ENCODE measurements at regions not wholly inside any gene's neighbourhood (a gene's known extent, or its start where the extent isn't known, plus 50 kb on each side); places are given as distances from the start of the nearest gene placed in this dataset.

- no peak overlapping the region for H3K9ac ChIP-seq (replicated peaks; ENCODE audit: extremely low read depth, insufficient read depth, low read length)
- peaks cover 2% of the 10 kb centered on the region for H3K4me1 ChIP-seq (ENCODE audit: control insufficient read depth, extremely low read depth, insufficient read depth, low read length)
- TF ChIP-seq FOS (IDR thresholded peaks at IDR 0.05; ENCODE audit: borderline replicate concordance, insufficient read depth, low read length) (peak; percentile 30), POLR2A (IDR thresholded peaks at IDR 0.05; ENCODE audit: low read depth, low read length) (no peak)
- H3K4me3 ChIP-seq (replicated peaks in 1 of 3; ENCODE audit: insufficient read depth in 1 of 3, low read depth in 1 of 3, low read length in 3 of 3): no peak overlapping the region
- H2AFZ ChIP-seq (ENCODE audit: low read depth, low read length): no peak overlapping the region
- H4K20me1 ChIP-seq (replicated peaks; ENCODE audit: control insufficient read depth, extremely low read depth, insufficient read depth, low read length): no peaks in the 10 kb centered on the region
- H3K79me2 ChIP-seq (ENCODE audit: control insufficient read depth, insufficient read depth, low read length): no peaks in the 10 kb centered on the region
- no peaks in the 10 kb centered on the region for H3K36me3 ChIP-seq (ENCODE audit: control insufficient read depth in 2 of 2, extremely low read depth in 1 of 2, insufficient read depth in 2 of 2, low read length in 2 of 2)
- intact Hi-C loops (cut with micrococcal nuclease): no loop called here
- FAIRE-seq: no peak
- H3K9me1 ChIP-seq (replicated peaks; ENCODE audit: control insufficient read depth, extremely low read depth, insufficient read depth, low read length): no peaks in the 10 kb centered on the region
- no peak for DNase-seq (ENCODE audit: low read depth, low spot score)
- BruUV-seq (replicated peaks): no TSS peak
- dilution Hi-C loops (cut with MboI; ENCODE audit: extremely low pct_ligation_motif_present, low sequenced_read_pairs): no loop called here
- H3K4me2 ChIP-seq (ENCODE audit: insufficient read depth, low read length): no peak overlapping the region
- no peaks in the 10 kb centered on the region for H3K9me3 ChIP-seq (replicated peaks; ENCODE audit: control insufficient read depth, insufficient read depth, low read length)
- ChIA-PET POLR2A (no interaction called here), CTCF (no interaction called here)
- no peaks in the 10 kb centered on the region for H3K27me3 ChIP-seq (ENCODE audit: control insufficient read depth in 2 of 2, insufficient read depth in 2 of 2, low read length in 2 of 2)
- H3K27ac ChIP-seq (ENCODE audit: insufficient read depth, low read depth, low read length): no peak overlapping the region
Measured at GRCh38 chr6:105898286-105898685, 187.8 kb upstream of the PRDM1 start.

GRCh38 chr6:105897131-105897530, 189.0 kb upstream of the PRDM1 start:
- Histone ChIP-seq H3K36me3 (ENCODE audit: control insufficient read depth in 2 of 2, extremely low read depth in 1 of 2, insufficient read depth in 2 of 2, low read length in 2 of 2) (no peaks in the 10 kb centered on the region), H3K4me3 (replicated peaks in 1 of 3; ENCODE audit: insufficient read depth in 1 of 3, low read depth in 1 of 3, low read length in 3 of 3) (no peak overlapping the region), H2AFZ (ENCODE audit: low read depth, low read length) (no peak overlapping the region), H3K4me1 (ENCODE audit: control insufficient read depth, extremely low read depth, insufficient read depth, low read length) (peaks cover 2% of the 10 kb centered on the region), H3K79me2 (ENCODE audit: control insufficient read depth, insufficient read depth, low read length) (no peaks in the 10 kb centered on the region), H3K27ac (ENCODE audit: insufficient read depth, low read depth, low read length) (no peak overlapping the region), H3K4me2 (ENCODE audit: insufficient read depth, low read length) (no peak overlapping the region), H3K9me1 (replicated peaks; ENCODE audit: control insufficient read depth, extremely low read depth, insufficient read depth, low read length) (no peaks in the 10 kb centered on the region), H3K9me3 (replicated peaks; ENCODE audit: control insufficient read depth, insufficient read depth, low read length) (no peaks in the 10 kb centered on the region), H3K27me3 (ENCODE audit: control insufficient read depth in 2 of 2, insufficient read depth in 2 of 2, low read length in 2 of 2) (no peaks in the 10 kb centered on the region), H3K9ac (replicated peaks; ENCODE audit: extremely low read depth, insufficient read depth, low read length) (no peak overlapping the region), H4K20me1 (replicated peaks; ENCODE audit: control insufficient read depth, extremely low read depth, insufficient read depth, low read length) (no peaks in the 10 kb centered on the region)
- intact Hi-C loops (cut with micrococcal nuclease): no loop called here
- TF ChIP-seq MAX (IDR thresholded peaks at IDR 0.05; ENCODE audit: insufficient read depth, insufficient read length) (no peak), CTCF (IDR thresholded peaks at IDR 0.05; ENCODE audit: extremely low read depth in 1 of 2, insufficient read depth in 1 of 2, low read depth in 1 of 2, low read length in 2 of 2) (no peak), POLR2A (IDR thresholded peaks at IDR 0.05; ENCODE audit: low read depth, low read length) (no peak), POLR2AphosphoS5 (IDR thresholded peaks at IDR 0.05; ENCODE audit: insufficient read depth, low read depth, low read length) (no peak), MYC (IDR thresholded peaks at IDR 0.05; ENCODE audit: low read depth, low read length) (no peak)
- ChIA-PET CTCF (no interaction called here), POLR2A (no interaction called here)
- no TSS peak for BruUV-seq (replicated peaks)
- DNase-seq (ENCODE audit: low read depth, low spot score) (no peak), FAIRE-seq (no peak)
- dilution Hi-C loops (cut with MboI; ENCODE audit: extremely low pct_ligation_motif_present, low sequenced_read_pairs): no loop called here
